GM10266 (cell line): ENCODE measurements at regions not wholly inside any gene's neighbourhood (a gene's known extent, or its start where the extent isn't known, plus 50 kb on each side); places are given as distances from the start of the nearest gene placed in this dataset.
"Not testable (repeated sequence)": the region's sequence is repeated elsewhere in the genome, so short reads cannot be mapped to it uniquely, and the experiment has no call there.

Experiments used
- DNase-seq: peaks from one replicate; pipeline ENCODE4 v3.0.0; 2012; ENCODE audit errors: extremely low spot score
- CTCF ChIP-seq: IDR thresholded peaks from 2 replicates; pipeline ENCODE4 v1.5.1; 2012; ENCODE audit warnings: mild to moderate bottlenecking, low read depth; ENCODE audit not compliant: control insufficient read depth, insufficient read depth; ENCODE audit errors: missing control alignments

GRCh38 chr6:9308284-9308683 is 872.9 kb upstream of the SLC35B3 start:
- no peak for TF ChIP-seq CTCF

DNA sequence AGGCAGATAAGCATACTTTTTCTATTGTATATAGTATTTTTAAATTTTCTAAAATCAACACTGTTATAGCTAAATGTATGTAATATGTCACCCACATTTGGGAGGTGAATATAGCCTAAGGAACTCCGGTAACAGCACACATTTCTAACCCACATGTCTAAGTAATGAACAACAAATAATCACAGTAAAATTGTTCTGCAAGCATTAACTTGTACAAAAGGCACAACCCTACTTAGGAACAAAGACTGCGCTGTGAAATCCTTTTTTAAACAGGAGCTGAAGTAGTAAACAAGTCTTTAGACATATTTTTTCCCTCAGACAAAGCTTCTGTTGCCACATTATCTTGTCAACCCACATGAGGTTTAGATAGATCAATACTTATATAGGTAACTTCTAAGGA is 872.4 kb upstream of the SLC35B3 start:
- TF ChIP-seq CTCF: no peak
- DNase-seq: no peak

More at GRCh38 chr6:9308284-9308683, 872.9 kb upstream of the SLC35B3 start:
- DNase-seq: no peak

GRCh38 chr6:9307187-9307586 is 871.8 kb upstream of the SLC35B3 start:
- no peak for TF ChIP-seq CTCF
- no peak for DNase-seq

DNA sequence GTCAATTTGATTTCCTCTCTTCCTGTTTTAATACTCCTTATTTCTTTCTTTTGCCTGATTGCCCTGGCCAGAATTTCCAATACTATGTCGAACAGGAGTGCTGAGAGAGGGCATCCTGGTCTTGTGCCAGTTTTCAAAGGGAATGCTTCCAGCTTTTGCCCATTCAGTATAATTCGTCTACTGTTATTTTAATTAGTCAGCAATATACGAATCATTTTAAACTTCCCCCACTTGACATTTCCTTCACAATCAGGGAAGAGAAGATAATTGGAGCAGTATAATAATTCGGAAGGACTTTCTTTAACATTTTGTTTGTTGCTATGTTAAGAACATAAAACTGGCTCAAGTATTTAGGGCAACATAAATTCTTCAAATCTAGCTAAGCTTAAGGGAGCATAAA is 860.3 kb upstream of the SLC35B3 start:
- no peak for TF ChIP-seq CTCF
- no peak for DNase-seq

DNA sequence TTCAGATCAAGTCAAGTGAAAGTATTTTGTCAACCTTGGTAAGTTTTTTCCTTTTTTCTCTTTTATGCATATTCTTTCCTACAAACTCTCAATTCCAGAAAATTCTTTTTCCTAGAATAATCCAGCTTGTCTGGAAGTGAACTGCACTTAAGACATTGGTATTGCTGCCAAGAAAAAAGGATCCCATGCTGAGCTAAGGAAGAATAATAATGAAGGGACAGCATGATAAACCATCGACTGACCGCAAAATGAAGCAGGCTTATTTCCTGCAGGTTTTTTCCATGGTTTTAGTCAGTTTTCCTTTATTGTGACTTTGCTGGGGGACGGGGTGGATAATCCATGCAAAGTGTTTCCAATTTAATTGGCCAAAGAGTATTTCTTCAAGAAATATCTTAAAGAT is 857.6 kb upstream of the SLC35B3 start:
- DNase-seq: no peak
- TF ChIP-seq CTCF: no peak

- not testable (repeated sequence) for DNase-seq
Observed at GRCh38 chr6:9290342-9290741, 855.0 kb upstream of the SLC35B3 start.

- no peak for DNase-seq
- no peak for TF ChIP-seq CTCF
Observed at GRCh38 chr6:9272671-9273070, 837.3 kb upstream of the SLC35B3 start.

DNA sequence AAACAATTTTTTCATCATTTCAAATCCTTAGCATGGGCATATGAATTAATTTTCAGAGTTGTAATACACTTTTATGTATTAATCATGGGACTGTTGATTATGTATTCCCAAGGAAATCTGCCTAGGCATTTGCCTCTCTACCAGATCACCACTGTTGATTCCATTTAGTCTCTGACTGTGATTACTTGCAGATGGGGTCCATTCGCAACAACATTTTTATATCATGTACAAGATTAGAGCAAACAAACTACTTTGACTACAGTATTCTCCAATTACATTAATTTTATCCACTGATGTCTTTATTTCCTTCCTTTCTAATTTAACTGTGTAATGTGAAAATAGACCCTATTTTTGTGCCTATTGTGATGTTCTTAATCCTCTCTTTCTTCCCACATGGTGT is 831.4 kb upstream of the SLC35B3 start:
- DNase-seq: no peak
- no peak for TF ChIP-seq CTCF
